Neural cell (in vitro differentiated cells): ENCODE measurements at regions not wholly inside any gene's neighbourhood (a gene's known extent, or its start where the extent isn't known, plus 50 kb on each side); places are given as distances from the start of the nearest gene placed in this dataset.

Experiments
- H2AFZ ChIP-seq: fragments of 200-600, 300-800 bp; sonication (generic), shearing (Covaris generic); 2 replicates; pipeline ENCODE4 v1.6.0; 2014; ENCODE audit warnings: low read depth, mild to moderate bottlenecking, antibody characterized with exemption, low read length, moderate library complexity
- H3F3A ChIP-seq: fragments of 200-600 bp; shearing (Covaris generic); 2 replicates; pipeline ENCODE4 v1.6.1; 2016; ENCODE audit warnings: mild to moderate bottlenecking, moderate library complexity, mixed read lengths, antibody characterized with exemption, low read length; ENCODE audit not compliant: insufficient read depth, poor library complexity, severe bottlenecking
- H3K27ac ChIP-seq: fragments of 200-600, 300-800 bp; sonication (generic), shearing (Covaris generic); 2 replicates; pipeline ENCODE4 v1.5.1; 2014; ENCODE audit warnings: mild to moderate bottlenecking, low read length, moderate library complexity
- H3K27me3 ChIP-seq: fragments of 300-800, 200-600 bp; sonication (generic), shearing (Covaris generic); 2 replicates; pipeline ENCODE4 v1.6.0; 2014; ENCODE audit warnings: mild to moderate bottlenecking, low read depth, low read length, moderate library complexity; ENCODE audit not compliant: insufficient read depth
- H3K36me3 ChIP-seq: fragments of 300-800, 200-600 bp; sonication (generic), shearing (Covaris generic); 2 replicates; pipeline ENCODE4 v1.5.1; 2014; ENCODE audit warnings: mild to moderate bottlenecking, antibody characterized with exemption, low read length, moderate library complexity; ENCODE audit not compliant: insufficient read depth
- H3K4me2 ChIP-seq: fragments of 300-800, 200-600 bp; sonication (generic), shearing (Covaris generic); 2 replicates; pipeline ENCODE4 v1.6.0; 2014; ENCODE audit warnings: mild to moderate bottlenecking, low read length
- H3K4me3 ChIP-seq: fragments of 300-800, 200-600 bp; sonication (generic), shearing (Covaris generic); 2 replicates; pipeline ENCODE4 v1.5.1; 2014; ENCODE audit warnings: mild to moderate bottlenecking, low read length, moderate library complexity
- H3K79me2 ChIP-seq: fragments of 200-600 bp; shearing (Covaris generic); replicated peaks from 2 replicates; pipeline ENCODE4 v1.6.0; 2014; ENCODE audit warnings: mild to moderate bottlenecking, low read length, moderate library complexity; ENCODE audit not compliant: insufficient read depth
- H3K9ac ChIP-seq: fragments of 300-800, 200-600 bp; sonication (generic), shearing (Covaris generic); 2 replicates; pipeline ENCODE4 v1.6.1; 2016; ENCODE audit warnings: mild to moderate bottlenecking, low read length, mixed read lengths
- H3K9me2 ChIP-seq: fragments of 200-600 bp; shearing (Covaris generic); 2 replicates; pipeline ENCODE4 v1.6.1; 2016; ENCODE audit warnings: mild to moderate bottlenecking, low read length, mixed read lengths; ENCODE audit not compliant: insufficient read depth
- H3K9me3 ChIP-seq: fragments of 200-600, 300-800 bp; sonication (generic), shearing (Covaris generic); 2 replicates; pipeline ENCODE4 v1.6.1; 2016; ENCODE audit warnings: mild to moderate bottlenecking, mixed run types, low read length, moderate library complexity, mixed read lengths
- H4K20me1 ChIP-seq: fragments of 200-600 bp; shearing (Covaris generic); 2 replicates; pipeline ENCODE4 v1.6.1; 2016; ENCODE audit warnings: mild to moderate bottlenecking, mixed run types; ENCODE audit not compliant: insufficient read depth
- CTCF ChIP-seq: fragments of 450-650 bp; IDR thresholded peaks from 2 replicates; pipeline ENCODE4 v1.5.1; 2014; ENCODE audit warnings: antibody characterized with exemption, mild to moderate bottlenecking, moderate library complexity; ENCODE audit not compliant: poor library complexity, severe bottlenecking
- EP300 ChIP-seq: fragments of 450-650 bp; conservative IDR thresholded peaks from 2 replicates; pipeline ENCODE4 v1.6.1; 2014; ENCODE audit warnings: antibody characterized with exemption, mild to moderate bottlenecking, moderate library complexity; ENCODE audit not compliant: poor library complexity, severe bottlenecking
- EZH2 ChIP-seq: fragments of 200-600, 300-800 bp; shearing (Covaris generic), sonication (generic); IDR thresholded peaks from 2 replicates; pipeline ENCODE4 v1.6.1; 2014; ENCODE audit warnings: antibody characterized with exemption, low read length, borderline replicate concordance, mild to moderate bottlenecking; ENCODE audit not compliant: insufficient read depth, poor library complexity, severe bottlenecking
- MXI1 ChIP-seq: fragments of 450-650 bp; conservative IDR thresholded peaks from 2 replicates; pipeline ENCODE4 v1.6.1; 2014; ENCODE audit warnings: antibody characterized with exemption, mild to moderate bottlenecking; ENCODE audit not compliant: poor library complexity, severe bottlenecking
- POLR2AphosphoS5 ChIP-seq: IDR thresholded peaks from 2 replicates; pipeline ENCODE4 v1.6.1; 2012
- RAD21 ChIP-seq: fragments of 450-650 bp; conservative IDR thresholded peaks from 2 replicates; pipeline ENCODE4 v1.6.1; 2014; ENCODE audit warnings: antibody characterized with exemption, mild to moderate bottlenecking, moderate library complexity
- REST ChIP-seq: IDR thresholded peaks from 2 replicates; pipeline ENCODE4 v1.6.1; 2012; ENCODE audit warnings: borderline replicate concordance
- SMC3 ChIP-seq: fragments of 450-650 bp; conservative IDR thresholded peaks from 2 replicates; pipeline ENCODE4 v1.6.1; 2014; ENCODE audit warnings: antibody characterized with exemption, mild to moderate bottlenecking, moderate library complexity; ENCODE audit not compliant: poor library complexity
- TAF1 ChIP-seq: IDR thresholded peaks from 2 replicates; pipeline ENCODE4 v1.6.1; 2012; ENCODE audit warnings: low read depth

GRCh38 chr4:19135895-19136633 lies 1114.5 kb upstream of the LCORL start:
- H3K4me3 ChIP-seq: no peak overlapping the region
- no peaks in the 10 kb centered on the region for H3K9me2 ChIP-seq
- H3K27ac ChIP-seq: no peak overlapping the region
- H3F3A ChIP-seq: no peaks in the 10 kb centered on the region
- H3K9me3 ChIP-seq: no peaks in the 10 kb centered on the region
- no peaks in the 10 kb centered on the region for H3K79me2 ChIP-seq
- H3K4me2 ChIP-seq: no peak overlapping the region
- TF ChIP-seq POLR2AphosphoS5: no peak
- no peak overlapping the region for H2AFZ ChIP-seq
- H3K9ac ChIP-seq: no peak overlapping the region
- H3K36me3 ChIP-seq: no peaks in the 10 kb centered on the region
- H3K27me3 ChIP-seq: no peaks in the 10 kb centered on the region
- H4K20me1 ChIP-seq: no peaks in the 10 kb centered on the region

- H2AFZ ChIP-seq: no peak overlapping the region
- no peak overlapping the region for H3K4me2 ChIP-seq
- no peaks in the 10 kb centered on the region for H3F3A ChIP-seq
- no peak overlapping the region for H3K4me3 ChIP-seq
- H3K9ac ChIP-seq: no peak overlapping the region
- no peak overlapping the region for H3K27ac ChIP-seq
- TF ChIP-seq RAD21 (no peak), EZH2 (no peak), CTCF (no peak), MXI1 (no peak), POLR2AphosphoS5 (no peak), EP300 (no peak), REST (no peak), TAF1 (no peak), SMC3 (no peak)
- no peaks in the 10 kb centered on the region for H3K9me2 ChIP-seq
- no peaks in the 10 kb centered on the region for H4K20me1 ChIP-seq
- no peaks in the 10 kb centered on the region for H3K9me3 ChIP-seq
- H3K36me3 ChIP-seq: no peaks in the 10 kb centered on the region
- H3K27me3 ChIP-seq: no peaks in the 10 kb centered on the region
- no peaks in the 10 kb centered on the region for H3K79me2 ChIP-seq
These were observed 1113.1 kb upstream of the LCORL start for GRCh38 chr4:19134685-19135084.

- H3K4me3 ChIP-seq: no peak overlapping the region
- no peak overlapping the region for H3K9ac ChIP-seq
- TF ChIP-seq REST (no peak), RAD21 (no peak), EZH2 (no peak), EP300 (no peak), CTCF (no peak), TAF1 (no peak), MXI1 (no peak), POLR2AphosphoS5 (no peak), SMC3 (no peak)
- no peaks in the 10 kb centered on the region for H4K20me1 ChIP-seq
- no peaks in the 10 kb centered on the region for H3K9me3 ChIP-seq
- H3K79me2 ChIP-seq: no peaks in the 10 kb centered on the region
- H3K27me3 ChIP-seq: no peaks in the 10 kb centered on the region
- H2AFZ ChIP-seq: no peak overlapping the region
- no peak overlapping the region for H3K27ac ChIP-seq
- H3K4me2 ChIP-seq: no peak overlapping the region
- H3K9me2 ChIP-seq: no peaks in the 10 kb centered on the region
- no peaks in the 10 kb centered on the region for H3F3A ChIP-seq
- no peaks in the 10 kb centered on the region for H3K36me3 ChIP-seq
These were observed 1111.8 kb upstream of the LCORL start for GRCh38 chr4:19133315-19133714.
